Transverse colon (tissue), 3 donors: ENCODE measurements at regions not wholly inside any gene's neighbourhood (a gene's known extent, or its start where the extent isn't known, plus 50 kb on each side); places are given as distances from the start of the nearest gene placed in this dataset.

Experiments
- CTCF ChIP-seq, 5 experiments: fragments of 200-600 bp in 3 of 5; fragments of 450-650 bp in 2 of 5; sonication (generic) in 3 of 5; IDR thresholded peaks; 1 replicate in 2 of 5; 2 replicates in 3 of 5; pipeline ENCODE4 v1.5.1; 2016 to 2017; ENCODE audit warnings: antibody characterized with exemption in 5 of 5, inconsistent platforms in 3 of 5, mild to moderate bottlenecking in 2 of 5, moderate library complexity in 1 of 5
- EP300 ChIP-seq: sonication (generic); formaldehyde crosslinking; IDR thresholded peaks from one replicate; pipeline ENCODE4 v1.6.1; 2017; ENCODE audit warnings: antibody characterized with exemption, low read depth
- POLR2A ChIP-seq: fragments of 450-650 bp; IDR thresholded peaks from one replicate; pipeline ENCODE4 v1.6.1; 2016; ENCODE audit warnings: antibody characterized with exemption, mild to moderate bottlenecking, moderate library complexity

DNA sequence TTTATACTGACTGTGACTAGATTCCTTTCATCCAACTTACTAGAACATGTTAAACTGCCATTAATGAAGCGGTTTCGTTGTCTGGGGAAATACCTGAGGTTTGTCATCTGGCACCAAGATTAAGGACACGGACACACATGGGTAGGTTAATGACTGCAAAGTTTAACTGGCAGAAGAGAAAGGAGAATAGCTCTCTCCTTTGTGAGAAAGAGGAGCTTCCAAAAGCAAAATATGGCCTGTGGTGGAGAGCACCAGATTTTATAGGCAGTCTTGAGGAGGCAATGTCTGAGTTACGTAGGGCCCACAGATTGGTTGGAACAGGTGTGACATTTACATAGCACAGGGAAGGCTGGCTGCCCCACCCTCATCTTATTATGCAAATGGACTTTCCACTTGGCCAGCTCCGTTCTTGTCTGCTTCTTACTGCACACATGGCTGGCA is 1193.0 kb upstream of the CELF2 start:
- TF ChIP-seq POLR2A = no peak
- no peak for TF ChIP-seq CTCF (IDR thresholded peaks at IDR 0.05)
- TF ChIP-seq EP300 = no peak
